Spleen (tissue), 11 donors: ENCODE measurements at regions not wholly inside any gene's neighbourhood (a gene's known extent, or its start where the extent isn't known, plus 50 kb on each side); places are given as distances from the start of the nearest gene placed in this dataset.

ENCODE experiments used
- DNase-seq: peaks from one replicate; pipeline ENCODE4 v3.0.0-alpha.2; 2020
- H3K27ac ChIP-seq, 8 donors: fragments of 200-600 bp; sonication (generic) in 7 of 8; 1 replicate in 4 of 8; 2 replicates in 4 of 8; pipeline versions ENCODE4 v1.5.0 to v1.8.0; 2016 to 2021; ENCODE audit warnings: inconsistent platforms in 4 of 8, mild to moderate bottlenecking in 4 of 8, moderate library complexity in 1 of 8
- H3K27me3 ChIP-seq, 7 donors: fragments of 200-600 bp; sonication (generic) in 6 of 7; replicated peaks in 1 of 7; 1 replicate in 4 of 7; 2 replicates in 3 of 7; pipeline versions ENCODE4 v1.5.0 to v1.8.0; 2016 to 2021; ENCODE audit warnings: inconsistent platforms in 3 of 7, mild to moderate bottlenecking in 1 of 7
- H3K36me3 ChIP-seq, 6 donors: fragments of 200-600 bp; sonication (generic) in 5 of 6; 1 replicate in 4 of 6; 2 replicates in 2 of 6; pipeline versions ENCODE4 v1.5.0 to v1.8.0; 2016 to 2021; ENCODE audit warnings: inconsistent platforms in 2 of 6
- H3K4me1 ChIP-seq, 6 donors: fragments of 200-600 bp; sonication (generic) in 5 of 6; 1 replicate in 3 of 6; 2 replicates in 3 of 6; pipeline versions ENCODE4 v1.5.0 to v1.8.0; 2016 to 2021; ENCODE audit warnings: inconsistent platforms in 3 of 6
- H3K4me3 ChIP-seq, 8 donors: fragments of 200-600 bp; sonication (generic) in 7 of 8; 1 replicate in 4 of 8; 2 replicates in 4 of 8; pipeline versions ENCODE4 v1.5.0 to v1.8.0; 2016 to 2021; ENCODE audit warnings: inconsistent platforms in 4 of 8, mild to moderate bottlenecking in 4 of 8, moderate library complexity in 2 of 8
- H3K9me3 ChIP-seq, 8 donors: fragments of 200-600 bp; sonication (generic) in 7 of 8; 1 replicate in 4 of 8; 2 replicates in 4 of 8; pipeline versions ENCODE4 v1.5.0 to v1.8.0; 2016 to 2021; ENCODE audit warnings: inconsistent platforms in 4 of 8
- POLR2A ChIP-seq, 3 donors: fragments of 450-650 bp; IDR thresholded peaks; one replicate each; pipeline ENCODE4 v1.5.1; 2017; ENCODE audit warnings: antibody characterized with exemption in 3 of 3, mild to moderate bottlenecking in 1 of 3
- POLR2AphosphoS5 ChIP-seq, 3 donors: sonication (generic); formaldehyde crosslinking; IDR thresholded peaks; one replicate each; pipeline ENCODE4 v1.5.1; 2017; ENCODE audit warnings: antibody characterized with exemption in 3 of 3
- WGBS, 5 donors: extraction: QIAGEN DNeasy Blood & Tissue Kit in 3 of 5; methylation state at CpG; one replicate each; pipeline versions ENCODE4 v1.1.5 to v1.1.7; 2013 to 2018; 5-methylcytosine and 5-hydroxymethylcytosine counted together
- intact Hi-C: fragments of 100-400 bp; cut with DNase I; formaldehyde crosslinking; loops from one replicate; pipeline ENCODE4 v1.15.0; 2023; ENCODE audit warnings: low total_unique reads
- TF ChIP-seq, protein P1 (sequence below), 11 experiments: fragments of 200-600 bp in 7 of 11; fragments of 450-650 bp in 4 of 11; sonication (generic) in 4 of 11; IDR thresholded peaks in 8 of 11; conservative IDR thresholded peaks in 3 of 11; 1 replicate in 7 of 11; 2 replicates in 4 of 11; pipeline versions ENCODE4 v1.4.0 to v1.8.0; 2016 to 2021; ENCODE audit warnings: antibody characterized with exemption in 11 of 11, inconsistent platforms in 4 of 11, mild to moderate bottlenecking in 1 of 11
- donor health status: healthy with polysubstance abuse.
- donor health status: DM: no; HTN: no; CAD: no; lungs with moderate emphysema.
- donor health status: DM: no; HTN: no; CAD: no.
- donor health status: Bipolar disorder and iron deficiency.
- donor health status: healthy.
- donor health status: DM: no; HTN: no; CAD: no.
- donor health status: DM: yes; HTN: yes; CAD: no.

- Histone ChIP-seq H3K4me1 (peaks cover 11 to 37% (median 26%) of the 10 kb centered on the region in 6 donors), H3K27ac (peak overlapping the region in 7 of 8 donors; percentile 33 to 79 (median 68)), H3K36me3 (no peaks in the 10 kb centered on the region), H3K27me3 (peaks cover 0 to 7% (median 0%) of the 10 kb centered on the region in 7 donors), H3K9me3 (no peaks in the 10 kb centered on the region), H3K4me3 (peak overlapping the region in 1 of 8 donors; percentile 8)
- peak; percentile 60 for DNase-seq
- TF ChIP-seq POLR2A (IDR thresholded peaks at IDR 0.05) (no peak), POLR2AphosphoS5 (IDR thresholded peaks at IDR 0.05) (peak; percentile 27 to 65 (median 49))
- TF ChIP-seq, protein P1, sequence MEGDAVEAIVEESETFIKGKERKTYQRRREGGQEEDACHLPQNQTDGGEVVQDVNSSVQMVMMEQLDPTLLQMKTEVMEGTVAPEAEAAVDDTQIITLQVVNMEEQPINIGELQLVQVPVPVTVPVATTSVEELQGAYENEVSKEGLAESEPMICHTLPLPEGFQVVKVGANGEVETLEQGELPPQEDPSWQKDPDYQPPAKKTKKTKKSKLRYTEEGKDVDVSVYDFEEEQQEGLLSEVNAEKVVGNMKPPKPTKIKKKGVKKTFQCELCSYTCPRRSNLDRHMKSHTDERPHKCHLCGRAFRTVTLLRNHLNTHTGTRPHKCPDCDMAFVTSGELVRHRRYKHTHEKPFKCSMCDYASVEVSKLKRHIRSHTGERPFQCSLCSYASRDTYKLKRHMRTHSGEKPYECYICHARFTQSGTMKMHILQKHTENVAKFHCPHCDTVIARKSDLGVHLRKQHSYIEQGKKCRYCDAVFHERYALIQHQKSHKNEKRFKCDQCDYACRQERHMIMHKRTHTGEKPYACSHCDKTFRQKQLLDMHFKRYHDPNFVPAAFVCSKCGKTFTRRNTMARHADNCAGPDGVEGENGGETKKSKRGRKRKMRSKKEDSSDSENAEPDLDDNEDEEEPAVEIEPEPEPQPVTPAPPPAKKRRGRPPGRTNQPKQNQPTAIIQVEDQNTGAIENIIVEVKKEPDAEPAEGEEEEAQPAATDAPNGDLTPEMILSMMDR (IDR thresholded peaks at IDR 0.05 in 8 of 11, conservative IDR thresholded peaks at IDR 0.05 in 3 of 11): no peak
- 6 to 11% (median 10%) methylated on average over 12 of the region's 12 CpGs for WGBS, 5 donors
- intact Hi-C loops: no loop called here
Measured at GRCh38 chr19:33883859-33884519, 87.3 kb downstream of the KCTD15 start.

DNA sequence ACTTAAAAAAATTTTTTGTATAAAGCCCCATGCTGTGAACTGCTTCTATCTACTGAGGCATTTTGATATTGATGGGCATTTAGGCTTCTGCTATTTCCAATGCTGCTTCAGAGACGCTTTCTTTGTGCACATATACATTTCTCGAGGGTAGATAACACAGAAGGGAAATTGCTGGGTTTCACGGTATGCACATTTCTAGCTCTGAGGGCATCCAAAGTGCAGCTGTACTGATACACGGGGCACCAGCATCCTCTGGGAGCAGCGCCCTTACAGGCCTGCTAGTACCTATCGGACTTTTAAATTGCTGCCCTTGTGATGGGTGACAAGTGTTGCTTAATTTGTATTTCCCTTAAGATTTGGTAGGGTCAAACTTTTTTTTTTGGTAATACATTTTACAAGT is 88.6 kb downstream of the KCTD15 start:
- peaks cover 0 to 7% (median 0%) of the 10 kb centered on the region in 7 donors for H3K27me3 ChIP-seq
- TF ChIP-seq, protein P1 (IDR thresholded peaks at IDR 0.05 in 8 of 11, conservative IDR thresholded peaks at IDR 0.05 in 3 of 11): no peak
- TF ChIP-seq POLR2AphosphoS5 (IDR thresholded peaks at IDR 0.05) (no peak), POLR2A (IDR thresholded peaks at IDR 0.05) (no peak)
- H3K27ac ChIP-seq: no peak overlapping the region
- DNase-seq: peak; percentile 8
- no peaks in the 10 kb centered on the region for H3K36me3 ChIP-seq
- H3K4me1 ChIP-seq: peaks cover 2 to 24% (median 15%) of the 10 kb centered on the region in 6 donors
- WGBS, 5 donors: 65 to 85% (median 78%) methylated on average over 6 of the region's 6 CpGs
- no peak overlapping the region for H3K4me3 ChIP-seq
- intact Hi-C loops: no loop called here
- no peaks in the 10 kb centered on the region for H3K9me3 ChIP-seq

DNA sequence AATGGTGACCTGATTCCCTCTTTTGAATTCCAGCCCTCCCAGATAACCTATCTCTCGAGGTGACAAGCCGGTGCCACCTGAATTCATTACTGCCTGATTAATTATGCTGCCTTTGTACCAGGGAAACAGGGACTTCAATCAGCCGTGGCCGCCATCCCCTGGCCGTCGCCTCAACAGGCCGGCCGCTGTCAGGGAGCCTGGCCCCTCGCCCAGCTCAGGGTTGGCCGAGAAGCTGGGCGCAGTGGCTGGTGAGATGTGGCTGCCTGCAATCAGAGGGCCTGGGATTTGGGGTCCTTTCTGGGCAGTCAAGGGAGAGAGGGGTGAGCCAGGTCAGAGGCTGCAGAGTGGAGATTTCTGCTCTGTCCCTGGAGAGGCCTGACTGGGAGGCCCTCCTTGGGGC is 91.2 kb downstream of the KCTD15 start:
- no peak for DNase-seq
- 84 to 94% (median 90%) methylated on average over 11 of the region's 11 CpGs for WGBS, 5 donors

GRCh38 chr19:33888665-33889064 is 92.0 kb downstream of the KCTD15 start:
- H3K27me3 ChIP-seq: peaks cover 0 to 6% (median 0%) of the 10 kb centered on the region in 7 donors
- no peaks in the 10 kb centered on the region for H3K9me3 ChIP-seq
- 85 to 92% (median 90%) methylated on average over 3 of the region's 3 CpGs for WGBS, 5 donors
- peaks cover 2 to 10% (median 8%) of the 10 kb centered on the region in 6 donors for H3K4me1 ChIP-seq
- no peak for TF ChIP-seq POLR2A (IDR thresholded peaks at IDR 0.05)
- TF ChIP-seq, protein P1 (IDR thresholded peaks at IDR 0.05 in 8 of 11, conservative IDR thresholded peaks at IDR 0.05 in 3 of 11): no peak
- H3K27ac ChIP-seq: no peak overlapping the region
- H3K36me3 ChIP-seq: no peaks in the 10 kb centered on the region
- intact Hi-C loops: no loop called here
- no peak overlapping the region for H3K4me3 ChIP-seq
- DNase-seq: no peak

More for the DNA sequence above, 91.2 kb downstream of the KCTD15 start:
- Histone ChIP-seq H3K9me3 (no peaks in the 10 kb centered on the region), H3K4me3 (no peak overlapping the region), H3K27ac (no peak overlapping the region), H3K27me3 (peaks cover 0 to 7% (median 0%) of the 10 kb centered on the region in 7 donors), H3K36me3 (no peaks in the 10 kb centered on the region), H3K4me1 (peaks cover 2 to 16% (median 12%) of the 10 kb centered on the region in 6 donors)
- intact Hi-C loops: no loop called here
- TF ChIP-seq, protein P1 (IDR thresholded peaks at IDR 0.05 in 8 of 11, conservative IDR thresholded peaks at IDR 0.05 in 3 of 11): no peak
- TF ChIP-seq POLR2A (IDR thresholded peaks at IDR 0.05): no peak
- TF ChIP-seq POLR2AphosphoS5 (IDR thresholded peaks at IDR 0.05): no peak
